IPS-18a (cell line): ENCODE measurements at regions not wholly inside any gene's neighbourhood (a gene's known extent, or its start where the extent isn't known, plus 50 kb on each side); places are given as distances from the start of the nearest gene placed in this dataset.

Experiments
- H3K27ac ChIP-seq: one replicate; pipeline ENCODE4 v1.5.1; 2013; ENCODE audit warnings: low read length
- H3K27me3 ChIP-seq: one replicate; pipeline ENCODE4 v1.6.1; 2013; ENCODE audit warnings: mild to moderate bottlenecking, low read length; ENCODE audit not compliant: control insufficient read depth, insufficient read depth
- H3K36me3 ChIP-seq: one replicate; pipeline ENCODE4 v1.6.1; 2013; ENCODE audit warnings: low read depth, low read length; ENCODE audit not compliant: control insufficient read depth
- H3K4me1 ChIP-seq: one replicate; pipeline ENCODE4 v1.6.1; 2013; ENCODE audit warnings: low read depth, low read length; ENCODE audit not compliant: control insufficient read depth
- H3K4me3 ChIP-seq: one replicate; pipeline ENCODE4 v1.5.1; 2013; ENCODE audit warnings: low read length
- H3K9ac ChIP-seq: one replicate; pipeline ENCODE4 v1.6.1; 2013; ENCODE audit warnings: mild to moderate bottlenecking, low read length, moderate library complexity
- H3K9me3 ChIP-seq: one replicate; pipeline ENCODE4 v1.6.1; 2013; ENCODE audit warnings: low read depth, low read length; ENCODE audit not compliant: control insufficient read depth

DNA sequence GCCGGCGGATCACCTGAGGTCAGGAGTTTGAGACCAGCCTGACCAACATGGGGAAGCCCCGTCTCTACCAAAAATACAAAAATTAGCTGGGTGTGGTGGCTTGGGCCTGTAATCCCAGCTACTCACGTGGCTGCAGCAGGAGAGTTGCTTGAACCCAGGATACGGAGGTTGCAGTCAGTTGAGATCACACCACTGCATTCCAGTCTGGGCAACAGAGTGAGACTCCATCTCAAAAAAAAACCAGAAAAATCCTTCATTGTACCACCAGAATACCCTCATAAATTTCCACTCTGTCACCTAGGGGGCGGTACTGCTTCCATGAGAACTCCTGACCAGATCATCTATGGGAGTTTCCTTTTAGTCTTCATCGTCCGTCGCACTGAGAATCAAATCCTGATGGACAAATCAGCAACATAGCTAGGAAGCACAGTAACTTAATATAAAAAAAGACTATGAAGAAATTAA is 225.8 kb upstream of the KLF14 start:
- Histone ChIP-seq H3K36me3 (no peaks in the 10 kb centered on the region), H3K27ac (no peak overlapping the region), H3K9ac (no peak overlapping the region), H3K9me3 (no peaks in the 10 kb centered on the region), H3K4me3 (no peak overlapping the region), H3K4me1 (peaks cover 3% of the 10 kb centered on the region), H3K27me3 (no peaks in the 10 kb centered on the region)

DNA sequence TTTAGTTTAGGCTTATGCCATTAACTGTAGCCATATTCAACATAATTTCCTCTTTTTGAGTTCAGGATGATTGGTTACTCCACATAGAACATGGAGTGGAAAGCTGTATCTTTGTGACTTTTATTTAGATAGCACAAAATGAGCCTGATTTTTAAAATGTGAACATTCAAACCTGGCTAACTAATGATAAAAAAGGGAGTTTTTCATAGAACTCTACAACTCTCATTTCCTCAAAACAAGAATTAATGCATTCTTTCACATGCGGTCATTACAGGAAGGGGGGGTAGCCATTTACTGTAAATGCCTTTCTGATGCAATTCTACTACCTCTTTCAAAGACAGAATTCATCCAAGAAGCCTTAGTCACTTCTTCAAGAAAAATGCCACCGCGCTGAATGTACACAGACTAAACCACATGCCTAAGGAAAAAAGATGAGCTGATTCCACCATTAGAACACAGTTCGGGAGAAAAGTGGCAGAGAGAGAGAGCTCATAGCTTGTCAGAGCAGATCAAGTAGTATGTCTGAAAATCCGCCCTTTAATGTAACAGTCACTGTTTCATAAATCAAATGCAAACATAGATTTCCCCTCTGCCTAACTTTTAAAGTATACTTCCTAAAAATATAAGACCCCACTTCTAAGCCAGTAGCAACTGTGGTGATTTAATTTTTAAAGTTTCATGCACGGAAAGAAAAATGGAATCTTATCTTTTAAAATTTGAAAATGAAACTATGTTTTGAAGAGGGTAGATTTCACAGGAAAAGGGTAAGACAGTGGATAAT is 226.4 kb upstream of the KLF14 start:
- H3K36me3 ChIP-seq: no peaks in the 10 kb centered on the region
- H3K4me1 ChIP-seq: peaks cover 3% of the 10 kb centered on the region
- H3K27me3 ChIP-seq: no peaks in the 10 kb centered on the region
- no peak overlapping the region for H3K27ac ChIP-seq
- no peak overlapping the region for H3K9ac ChIP-seq
- H3K4me3 ChIP-seq: no peak overlapping the region
- no peaks in the 10 kb centered on the region for H3K9me3 ChIP-seq

DNA sequence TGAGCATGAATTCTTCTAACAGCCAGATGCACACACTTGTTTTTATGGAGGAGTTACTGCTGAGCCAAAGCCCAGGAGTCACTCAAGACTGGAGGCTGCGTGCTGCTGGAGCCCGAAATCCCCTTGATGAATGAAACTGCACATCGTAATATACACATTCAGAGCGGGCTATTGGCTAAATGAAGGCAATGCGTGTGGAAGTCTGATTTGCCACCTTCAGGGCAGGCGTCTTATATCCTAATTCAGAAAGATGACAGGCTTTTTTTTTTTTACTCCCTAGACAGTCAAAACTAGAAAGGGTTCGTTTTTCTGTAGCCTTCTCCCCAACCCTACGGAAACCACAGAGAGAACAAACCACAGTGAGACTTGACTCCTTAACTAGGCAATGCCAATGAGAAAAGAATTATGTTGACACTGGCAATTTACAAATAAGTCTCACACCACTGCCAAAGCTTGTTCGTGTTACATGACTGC is 227.2 kb upstream of the KLF14 start:
- Histone ChIP-seq H3K27me3 (no peaks in the 10 kb centered on the region), H3K4me1 (peaks cover 3% of the 10 kb centered on the region), H3K27ac (no peak overlapping the region), H3K4me3 (no peak overlapping the region), H3K9me3 (no peaks in the 10 kb centered on the region), H3K9ac (no peak overlapping the region), H3K36me3 (no peaks in the 10 kb centered on the region)

DNA sequence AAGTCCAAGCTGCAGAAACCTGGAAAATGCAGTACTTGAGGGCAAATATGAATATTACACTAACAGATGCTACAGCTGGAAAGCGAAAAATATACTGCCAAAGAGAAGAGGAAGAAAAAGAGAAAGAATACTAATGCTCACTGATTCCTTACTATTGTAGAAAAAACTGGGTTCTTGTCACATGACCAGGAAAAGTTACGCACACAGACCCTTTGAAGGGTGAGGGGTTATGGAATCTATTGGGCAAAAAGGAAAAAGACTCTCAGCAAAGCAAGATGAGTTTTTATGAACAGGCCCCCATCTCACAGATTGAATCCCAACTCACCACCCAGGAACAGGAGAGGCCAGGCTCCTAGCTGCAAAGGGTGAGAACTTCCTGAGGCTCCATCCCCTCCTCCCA is 228.1 kb upstream of the KLF14 start:
- Histone ChIP-seq H3K27me3 (no peaks in the 10 kb centered on the region), H3K9me3 (no peaks in the 10 kb centered on the region), H3K27ac (no peak overlapping the region), H3K9ac (no peak overlapping the region), H3K36me3 (no peaks in the 10 kb centered on the region), H3K4me1 (peaks cover 3% of the 10 kb centered on the region), H3K4me3 (no peak overlapping the region)

DNA sequence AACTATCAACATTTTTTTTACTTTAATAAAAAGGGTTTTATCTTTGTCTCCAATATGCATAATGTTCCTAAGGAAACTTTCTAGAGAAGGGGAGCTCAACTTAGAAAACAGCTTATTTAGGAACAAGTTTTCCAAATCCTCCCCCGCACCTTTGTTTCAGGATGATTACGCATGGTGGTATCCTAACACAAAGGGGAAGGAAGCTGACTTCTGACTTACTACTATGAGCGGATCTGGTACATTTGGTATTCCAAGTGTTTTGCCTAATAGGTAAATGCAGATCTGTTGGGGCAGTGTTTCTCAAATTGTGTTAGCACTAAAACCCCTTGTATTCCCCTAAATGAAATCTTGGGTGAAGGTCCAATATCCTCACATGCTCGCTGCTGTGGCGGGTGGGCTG is 229.3 kb upstream of the KLF14 start:
- Histone ChIP-seq H3K9me3 (no peaks in the 10 kb centered on the region), H3K36me3 (no peaks in the 10 kb centered on the region), H3K27me3 (no peaks in the 10 kb centered on the region), H3K4me1 (peaks cover 3% of the 10 kb centered on the region), H3K9ac (no peak overlapping the region), H3K27ac (no peak overlapping the region), H3K4me3 (no peak overlapping the region)

DNA sequence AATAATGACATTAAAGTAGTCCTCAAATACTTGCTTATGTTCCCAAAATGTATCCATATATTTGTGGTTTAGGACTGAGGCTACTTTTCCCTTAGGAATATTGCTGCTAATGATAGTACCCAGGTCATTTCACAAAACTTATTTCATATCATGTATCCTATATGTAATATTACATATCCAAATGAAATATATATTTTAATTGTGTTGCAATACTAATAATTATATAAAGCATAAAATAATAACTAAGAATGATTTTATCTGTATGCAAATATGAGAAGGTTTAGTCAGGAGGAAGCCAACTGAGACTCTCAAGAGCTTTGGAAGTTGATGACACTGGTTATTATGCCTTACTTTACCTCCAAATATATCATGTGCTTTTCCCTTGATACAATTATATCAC is 231.5 kb upstream of the KLF14 start:
- H3K9ac ChIP-seq: no peak overlapping the region
- H3K4me1 ChIP-seq: peaks cover 3% of the 10 kb centered on the region
- no peaks in the 10 kb centered on the region for H3K36me3 ChIP-seq
- no peaks in the 10 kb centered on the region for H3K27me3 ChIP-seq
- no peak overlapping the region for H3K27ac ChIP-seq
- H3K4me3 ChIP-seq: no peak overlapping the region
- H3K9me3 ChIP-seq: no peaks in the 10 kb centered on the region

DNA sequence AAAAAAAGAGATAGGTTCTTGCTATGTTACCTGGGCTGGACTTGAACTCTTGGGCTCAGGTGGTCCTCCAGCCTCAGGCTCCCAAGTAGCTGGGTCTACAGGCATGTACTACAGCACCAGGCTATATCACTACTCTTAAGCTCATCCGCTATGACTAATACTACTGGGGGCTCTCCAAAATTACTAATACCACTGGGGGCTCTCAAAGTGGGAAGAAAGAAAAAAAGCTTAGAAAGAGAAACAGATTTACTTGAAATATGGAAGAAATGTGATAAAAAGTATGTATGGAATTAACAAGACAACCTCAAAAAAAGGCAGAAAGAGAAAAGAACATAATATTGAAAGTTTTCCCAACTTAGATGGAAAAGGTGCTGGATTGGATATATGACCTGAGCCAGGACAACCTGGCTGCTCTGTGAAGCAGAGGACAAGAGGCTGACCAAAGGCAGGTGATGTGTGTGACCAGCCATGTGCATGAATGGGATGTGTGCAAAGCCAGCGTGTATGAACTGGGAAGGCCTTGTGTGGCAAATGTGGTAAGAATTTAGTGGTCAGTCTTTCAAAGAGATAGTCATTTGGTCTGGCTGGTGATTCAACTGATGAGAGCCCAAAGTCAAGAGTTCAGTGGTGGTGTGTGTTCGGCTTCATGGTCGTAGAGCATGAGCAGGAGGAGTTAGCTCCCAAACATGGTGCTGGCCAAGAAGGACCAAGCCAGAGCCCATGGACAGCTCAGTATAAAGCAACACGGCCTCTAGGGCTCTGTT is 232.4 kb upstream of the KLF14 start:
- H3K36me3 ChIP-seq: no peaks in the 10 kb centered on the region
- no peaks in the 10 kb centered on the region for H3K9me3 ChIP-seq
- H3K4me3 ChIP-seq: no peak overlapping the region
- no peak overlapping the region for H3K9ac ChIP-seq
- H3K27me3 ChIP-seq: no peaks in the 10 kb centered on the region
- no peak overlapping the region for H3K27ac ChIP-seq
- H3K4me1 ChIP-seq: peaks cover 3% of the 10 kb centered on the region

DNA sequence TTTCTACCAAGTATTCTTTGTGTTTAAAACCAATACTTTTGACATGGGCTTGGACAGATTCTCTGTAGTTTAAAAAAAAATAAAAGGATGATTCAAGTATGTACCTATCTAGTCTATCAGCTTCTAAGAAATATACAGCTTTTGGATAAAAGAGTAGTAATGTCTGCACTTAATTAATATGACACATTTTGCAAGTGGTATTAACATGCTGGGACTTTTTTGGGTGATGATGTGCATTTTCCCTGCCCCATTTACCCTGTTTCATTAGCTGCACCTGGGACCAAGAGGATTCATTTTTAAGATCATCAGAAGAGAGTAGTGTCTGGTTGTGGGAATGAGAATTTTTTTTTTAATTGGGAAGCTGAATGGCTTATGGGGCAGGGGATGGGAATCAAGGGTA is 236.2 kb upstream of the KLF14 start:
- Histone ChIP-seq H3K4me3 (no peak overlapping the region), H3K27me3 (no peaks in the 10 kb centered on the region), H3K27ac (no peak overlapping the region), H3K9me3 (peaks cover 6% of the 10 kb centered on the region), H3K36me3 (no peaks in the 10 kb centered on the region), H3K9ac (no peak overlapping the region), H3K4me1 (no peaks in the 10 kb centered on the region)

DNA sequence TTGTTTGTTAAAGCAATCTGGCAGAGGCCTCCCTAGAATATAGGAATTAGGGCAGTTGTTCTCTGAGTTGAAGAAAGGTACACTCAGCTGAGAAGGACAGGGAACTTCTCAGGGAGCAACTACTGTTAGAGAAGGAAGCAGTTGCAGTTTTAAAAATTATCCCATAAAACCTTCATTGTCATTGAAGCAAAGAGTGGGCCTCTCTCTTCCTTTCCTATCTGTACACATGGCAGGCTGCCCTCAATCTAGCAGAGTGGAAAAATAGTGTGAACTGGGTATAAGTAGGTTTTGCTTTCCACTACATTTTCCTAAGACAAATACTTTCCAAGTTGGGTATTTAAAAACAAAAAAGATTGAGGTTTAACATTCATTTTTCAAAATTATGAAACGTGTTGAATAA is 236.7 kb upstream of the KLF14 start:
- no peaks in the 10 kb centered on the region for H3K36me3 ChIP-seq
- no peak overlapping the region for H3K27ac ChIP-seq
- H3K27me3 ChIP-seq: no peaks in the 10 kb centered on the region
- no peak overlapping the region for H3K4me3 ChIP-seq
- no peak overlapping the region for H3K9ac ChIP-seq
- peaks cover 6% of the 10 kb centered on the region for H3K9me3 ChIP-seq
- no peaks in the 10 kb centered on the region for H3K4me1 ChIP-seq

DNA sequence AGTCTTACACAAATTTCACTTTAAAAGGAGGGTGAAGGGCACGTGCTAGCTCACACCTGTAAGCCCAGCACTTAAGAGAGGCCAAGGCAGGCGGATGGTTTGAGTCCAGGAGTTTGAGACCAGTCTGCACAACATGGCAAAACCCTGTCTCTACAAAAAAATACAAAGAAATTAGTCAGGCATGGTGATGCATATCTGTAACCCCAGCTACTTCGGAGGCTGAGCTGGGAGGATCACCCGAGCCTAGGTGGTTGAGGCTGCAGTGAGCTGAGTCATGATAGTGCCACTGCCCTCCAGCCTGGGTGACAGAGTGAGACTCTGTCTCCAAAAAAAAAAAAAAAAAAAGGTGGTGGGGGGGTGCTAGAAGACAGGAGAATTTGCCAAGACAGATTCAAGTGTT is 237.3 kb upstream of the KLF14 start:
- Histone ChIP-seq H3K36me3 (no peaks in the 10 kb centered on the region), H3K27me3 (no peaks in the 10 kb centered on the region), H3K9ac (no peak overlapping the region), H3K9me3 (peaks cover 6% of the 10 kb centered on the region), H3K4me1 (no peaks in the 10 kb centered on the region), H3K4me3 (no peak overlapping the region), H3K27ac (no peak overlapping the region)

DNA sequence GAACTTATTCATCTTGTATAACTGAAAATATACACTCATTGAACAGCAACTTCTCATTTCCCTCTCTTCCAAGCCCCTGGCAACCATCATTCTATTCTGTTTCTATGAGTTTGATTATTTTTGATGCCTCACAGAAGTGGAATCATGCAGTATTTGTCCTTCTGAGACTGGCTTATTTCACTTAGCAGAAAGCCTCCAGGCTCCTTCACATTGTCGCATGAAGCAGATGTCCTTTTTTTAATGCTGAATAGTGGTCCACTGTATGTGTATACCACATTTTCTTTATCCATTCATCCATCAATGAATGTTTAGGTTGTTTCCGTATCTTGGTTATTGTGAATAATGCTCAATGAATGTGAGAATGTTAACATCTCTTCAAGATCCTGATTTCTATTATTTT is 238.2 kb upstream of the KLF14 start:
- Histone ChIP-seq H3K9me3 (peaks cover 6% of the 10 kb centered on the region), H3K9ac (no peak overlapping the region), H3K4me3 (no peak overlapping the region), H3K4me1 (no peaks in the 10 kb centered on the region), H3K27me3 (no peaks in the 10 kb centered on the region), H3K27ac (no peak overlapping the region), H3K36me3 (no peaks in the 10 kb centered on the region)

DNA sequence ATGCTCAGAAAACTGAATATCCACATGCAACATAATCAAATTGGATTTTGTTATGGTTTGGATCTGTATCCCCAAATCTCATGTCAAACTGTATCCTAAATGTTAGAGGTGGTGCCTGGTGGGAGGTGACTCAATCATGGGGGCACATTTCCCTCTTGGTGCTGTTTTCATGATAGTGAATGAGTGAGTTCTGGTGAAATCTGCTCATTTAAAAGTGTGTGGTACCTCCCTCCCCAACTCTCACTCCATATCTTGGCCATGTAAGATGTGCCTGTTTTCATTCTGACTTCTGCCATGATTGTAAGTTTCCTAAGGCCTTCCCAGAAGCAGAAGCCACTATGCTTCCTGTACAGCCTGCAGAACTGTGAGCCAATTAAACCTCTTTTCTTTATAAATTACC is 239.6 kb upstream of the KLF14 start:
- Histone ChIP-seq H3K27me3 (no peaks in the 10 kb centered on the region), H3K4me1 (no peaks in the 10 kb centered on the region), H3K36me3 (no peaks in the 10 kb centered on the region), H3K27ac (no peak overlapping the region), H3K4me3 (no peak overlapping the region), H3K9ac (no peak overlapping the region), H3K9me3 (peaks cover 6% of the 10 kb centered on the region)
